ENCODE measurements at regions not wholly inside any gene's neighbourhood (a gene's known extent, or its start where the extent isn't known, plus 50 kb on each side); places are given as distances from the start of the nearest gene placed in this dataset.

GRCh38 chr9:1913631-1914330, 101.4 kb upstream of the SMARCA2 start:
- no peaks in the 10 kb centered on the region for H3K36me3 ChIP-seq (ENCODE audit: control insufficient read depth, insufficient read depth, low read length)
- H3K27me3 Mint-ChIP-seq (ENCODE audit: insufficient read depth, unreplicated experiment): peaks cover 7% of the 10 kb centered on the region
- H3K9me3 Mint-ChIP-seq (ENCODE audit: unreplicated experiment): no peaks in the 10 kb centered on the region
- H3K4me1 ChIP-seq: no peaks in the 10 kb centered on the region
- H3K27ac Mint-ChIP-seq (ENCODE audit: unreplicated experiment): no peak overlapping the region
- CTCF ChIA-PET: no interaction called here
- no peak overlapping the region for H3K4me3 Mint-ChIP-seq (ENCODE audit: unreplicated experiment)
- intact Hi-C loops (cut with micrococcal nuclease; ENCODE audit: unreplicated experiment): no loop called here
- H3K4me1 Mint-ChIP-seq (ENCODE audit: low read depth, unreplicated experiment): no peaks in the 10 kb centered on the region
- BruUV-seq (replicated peaks): no TSS peak
- POLR2A ChIA-PET: no interaction called here
- H3K9me3 ChIP-seq: no peaks in the 10 kb centered on the region
- H3K4me3 ChIP-seq (ENCODE audit: low read depth, low read length): no peak overlapping the region
- no peaks in the 10 kb centered on the region for H3K27me3 ChIP-seq (replicated peaks; ENCODE audit: control insufficient read depth, insufficient read depth, low read length)
- H3K36me3 Mint-ChIP-seq (ENCODE audit: insufficient read depth, unreplicated experiment): no peaks in the 10 kb centered on the region
- DNase-seq: no peak
- TF ChIP-seq CTCF (IDR thresholded peaks at IDR 0.05; ENCODE audit: insufficient read depth in 1 of 2, low read depth in 1 of 2, low read length in 1 of 2, severe bottlenecking in 1 of 2, unreplicated experiment in 1 of 2): no peak

GRCh38 chr9:1916095-1916494, 99.1 kb upstream of the SMARCA2 start:
- TF ChIP-seq CTCF (IDR thresholded peaks at IDR 0.05; ENCODE audit: insufficient read depth in 1 of 2, low read depth in 1 of 2, low read length in 1 of 2, severe bottlenecking in 1 of 2, unreplicated experiment in 1 of 2): no peak
- no peaks in the 10 kb centered on the region for H3K36me3 ChIP-seq (ENCODE audit: control insufficient read depth, insufficient read depth, low read length)
- H3K27me3 ChIP-seq (replicated peaks; ENCODE audit: control insufficient read depth, insufficient read depth, low read length): no peaks in the 10 kb centered on the region
- BruUV-seq (replicated peaks): no TSS peak
- H3K9me3 ChIP-seq: no peaks in the 10 kb centered on the region
- no peak for DNase-seq
- H3K4me1 ChIP-seq: no peaks in the 10 kb centered on the region
- ChIA-PET CTCF (no interaction called here), POLR2A (no interaction called here)
- Mint-ChIP-seq H3K36me3 (ENCODE audit: insufficient read depth, unreplicated experiment) (no peaks in the 10 kb centered on the region), H3K27me3 (ENCODE audit: insufficient read depth, unreplicated experiment) (peaks cover 11% of the 10 kb centered on the region), H3K9me3 (ENCODE audit: unreplicated experiment) (no peaks in the 10 kb centered on the region), H3K4me3 (ENCODE audit: unreplicated experiment) (no peak overlapping the region), H3K4me1 (ENCODE audit: low read depth, unreplicated experiment) (no peaks in the 10 kb centered on the region), H3K27ac (ENCODE audit: unreplicated experiment) (no peak overlapping the region)
- intact Hi-C loops (cut with micrococcal nuclease; ENCODE audit: unreplicated experiment): no loop called here
- no peak overlapping the region for H3K4me3 ChIP-seq (ENCODE audit: low read depth, low read length)

GRCh38 chr9:1916655-1917054, 98.5 kb upstream of the SMARCA2 start:
- no peaks in the 10 kb centered on the region for H3K36me3 Mint-ChIP-seq (ENCODE audit: insufficient read depth, unreplicated experiment)
- H3K27ac Mint-ChIP-seq (ENCODE audit: unreplicated experiment): no peak overlapping the region
- no peaks in the 10 kb centered on the region for H3K36me3 ChIP-seq (ENCODE audit: control insufficient read depth, insufficient read depth, low read length)
- ChIA-PET CTCF (no interaction called here), POLR2A (no interaction called here)
- TF ChIP-seq CTCF (IDR thresholded peaks at IDR 0.05; ENCODE audit: insufficient read depth in 1 of 2, low read depth in 1 of 2, low read length in 1 of 2, severe bottlenecking in 1 of 2, unreplicated experiment in 1 of 2): no peak
- H3K4me3 ChIP-seq (ENCODE audit: low read depth, low read length): no peak overlapping the region
- no peaks in the 10 kb centered on the region for H3K4me1 ChIP-seq
- intact Hi-C loops (cut with micrococcal nuclease; ENCODE audit: unreplicated experiment): no loop called here
- no peaks in the 10 kb centered on the region for H3K4me1 Mint-ChIP-seq (ENCODE audit: low read depth, unreplicated experiment)
- H3K4me3 Mint-ChIP-seq (ENCODE audit: unreplicated experiment): no peak overlapping the region
- no peaks in the 10 kb centered on the region for H3K27me3 ChIP-seq (replicated peaks; ENCODE audit: control insufficient read depth, insufficient read depth, low read length)
- DNase-seq: no peak
- H3K27me3 Mint-ChIP-seq (ENCODE audit: insufficient read depth, unreplicated experiment): peaks cover 9% of the 10 kb centered on the region
- no peaks in the 10 kb centered on the region for H3K9me3 ChIP-seq
- no TSS peak for BruUV-seq (replicated peaks)
- H3K9me3 Mint-ChIP-seq (ENCODE audit: unreplicated experiment): no peaks in the 10 kb centered on the region

All from Caco-2 (cell line).